Fibroblast of gingiva (primary cell): ENCODE measurements at regions not wholly inside any gene's neighbourhood (a gene's known extent, or its start where the extent isn't known, plus 50 kb on each side); places are given as distances from the start of the nearest gene placed in this dataset.
"Not testable (repeated sequence)": the region's sequence is repeated elsewhere in the genome, so short reads cannot be mapped to it uniquely, and the experiment has no call there.

ENCODE experiments used
- DNase-seq: peaks from one replicate; pipeline ENCODE4 v3.0.0-alpha.2; 2011; ENCODE audit warnings: low read depth

DNA sequence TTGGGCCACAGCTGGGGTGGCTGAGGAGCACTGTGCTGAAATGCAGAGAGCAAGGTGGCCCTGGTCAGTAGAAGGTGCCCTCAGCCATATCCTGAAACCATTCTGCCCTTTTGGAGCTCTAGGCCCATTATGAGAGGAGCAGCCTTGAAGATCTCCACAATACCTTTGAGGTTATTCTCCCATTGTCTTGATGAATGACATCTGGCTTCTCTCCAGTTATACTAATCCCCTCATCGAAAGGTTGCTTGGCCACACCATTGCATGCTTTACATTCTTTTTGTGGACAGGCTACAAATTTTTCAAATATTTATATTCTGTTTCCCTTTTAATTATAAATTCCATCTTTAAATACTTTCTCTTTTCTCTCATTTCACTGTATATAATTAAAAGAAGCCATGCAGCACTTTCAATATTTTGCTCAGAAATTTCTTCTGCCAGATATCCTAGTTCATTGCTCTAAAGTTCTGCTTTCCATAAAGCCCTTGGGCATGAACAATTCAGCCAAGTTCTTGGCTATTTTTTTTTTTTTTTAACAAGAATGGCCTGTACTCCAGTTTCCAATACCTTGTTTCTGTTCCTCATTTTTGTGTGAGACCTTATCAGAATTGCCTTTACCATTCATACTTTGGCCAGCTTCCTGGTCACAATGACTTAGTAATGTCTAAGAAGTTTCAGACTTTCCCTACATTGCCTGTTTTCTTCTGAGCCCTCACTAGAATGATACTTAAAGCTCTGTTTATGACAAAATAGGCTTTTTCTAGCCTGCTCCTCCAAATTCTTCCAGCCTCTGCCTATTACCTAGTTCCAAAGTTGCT, 138.9 kb upstream of the SGO1 start:
- DNase-seq, result no peak

DNA sequence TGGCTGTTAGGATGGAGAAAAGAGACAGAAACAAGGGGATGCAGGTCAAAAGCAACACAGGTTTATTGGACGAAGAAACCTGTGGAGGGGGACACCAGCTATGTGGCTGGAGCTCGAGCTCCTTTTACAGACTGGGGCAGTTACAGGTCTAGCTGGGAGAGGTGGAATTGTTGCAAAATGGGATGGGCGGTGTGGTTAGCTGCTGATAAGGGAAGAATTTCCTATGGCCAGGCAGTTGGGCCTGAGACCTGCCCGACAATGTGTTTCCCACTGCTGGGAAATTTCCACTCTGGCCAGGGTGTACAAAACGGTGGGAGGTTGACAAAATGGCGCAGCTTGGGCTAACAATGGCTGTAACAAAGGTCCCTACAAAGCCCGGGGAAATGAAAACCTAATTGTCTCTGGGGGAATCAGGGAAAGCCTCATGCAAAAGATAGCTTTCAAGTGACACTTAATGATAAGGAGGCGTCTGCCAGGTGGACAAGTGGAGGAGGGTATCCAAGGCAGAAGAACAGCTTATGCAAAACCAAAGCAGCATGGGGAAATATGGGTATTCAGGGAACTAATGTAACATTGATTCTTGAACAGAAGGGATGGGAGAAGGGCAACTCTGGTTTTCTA, 137.4 kb upstream of the SGO1 start:
- DNase-seq, result no peak

DNA sequence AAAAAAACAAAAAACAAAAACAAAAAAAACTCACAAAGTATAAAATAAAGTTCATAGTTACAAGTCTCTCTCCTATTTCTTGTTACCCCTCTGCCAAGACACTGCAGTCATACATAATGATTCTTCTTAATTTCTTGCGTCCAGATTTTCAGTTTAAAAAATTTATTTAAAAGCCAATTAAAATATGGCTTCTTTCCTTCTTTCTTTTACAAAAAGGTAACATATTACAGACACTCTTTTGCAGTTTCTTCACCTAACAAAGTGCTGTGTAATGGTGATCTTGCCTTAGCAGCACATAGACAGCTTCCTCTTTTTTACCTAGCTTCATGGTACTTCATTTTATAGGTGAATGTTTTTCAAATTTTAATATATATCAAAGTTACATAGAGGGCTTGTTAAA, 136.1 kb upstream of the SGO1 start:
- DNase-seq, result no peak

DNA sequence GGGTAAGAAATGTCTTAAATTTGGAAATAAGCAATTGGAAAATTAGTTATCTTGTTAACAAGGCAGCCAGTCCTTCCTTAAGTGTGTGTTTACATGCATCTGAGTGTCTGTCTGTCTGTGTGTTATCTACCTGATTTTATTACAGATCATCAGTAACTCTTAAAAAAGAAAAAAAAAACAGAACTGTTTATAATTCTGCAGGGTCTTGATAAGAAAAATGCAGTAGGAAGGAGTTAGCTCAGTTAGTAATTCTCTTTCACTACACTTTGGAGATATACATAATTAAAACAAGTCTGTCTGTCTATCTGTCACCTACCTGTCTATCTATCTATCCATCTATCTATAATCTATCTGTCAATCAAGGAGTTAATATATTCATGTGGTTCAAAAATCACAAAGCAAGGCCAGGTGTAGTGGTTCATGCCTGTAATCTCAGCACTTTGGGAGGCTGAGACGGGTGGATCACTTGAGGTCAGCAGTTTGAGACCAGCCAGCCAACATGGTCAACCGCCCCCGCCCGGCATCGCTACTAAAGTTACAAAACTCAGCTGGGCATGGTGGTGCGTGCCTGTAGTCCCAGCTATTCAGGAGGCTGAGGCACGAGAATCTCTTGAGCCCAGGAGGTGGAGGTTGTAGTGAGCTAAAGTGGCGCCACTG, 135.5 kb upstream of the SGO1 start:
- DNase-seq, result no peak

DNA sequence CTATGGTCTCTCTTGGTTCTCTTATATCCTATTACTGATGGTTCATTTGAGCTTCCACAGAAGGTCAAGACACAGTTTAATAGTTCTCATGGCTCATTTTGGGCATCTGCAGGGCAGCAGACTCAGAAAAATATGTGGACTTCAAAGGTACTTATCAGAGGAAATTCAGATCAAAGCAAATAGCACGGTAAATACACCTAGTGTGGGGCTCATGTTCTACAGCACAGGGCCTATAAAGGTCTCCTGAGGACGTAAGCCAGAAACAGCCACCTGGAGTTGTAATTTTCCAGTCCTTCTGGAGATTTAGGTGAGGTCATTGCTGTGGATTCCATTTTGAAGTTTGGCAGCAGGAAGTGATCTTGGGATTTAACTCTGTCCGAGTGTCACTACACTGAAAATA, 134.5 kb upstream of the SGO1 start:
- no peak for DNase-seq

DNA sequence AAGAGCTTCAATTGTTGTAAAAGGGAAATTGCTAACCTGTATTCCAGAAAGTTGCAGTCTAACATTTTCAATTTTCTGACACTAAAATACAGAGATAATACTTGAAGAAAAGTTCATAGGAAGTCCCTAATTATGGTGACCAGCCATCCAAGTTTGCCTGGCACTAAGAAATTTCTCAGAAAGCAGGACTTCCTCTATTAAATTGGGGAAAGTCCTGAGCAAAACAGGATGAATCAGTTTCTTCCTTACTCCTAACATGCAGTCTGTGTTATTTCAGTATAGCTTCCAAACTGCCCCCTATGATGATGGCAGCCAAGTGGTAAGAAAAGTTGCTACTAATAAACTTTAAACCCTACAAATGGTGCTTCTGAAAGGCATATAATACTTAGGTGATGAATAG, 133.5 kb upstream of the SGO1 start:
- DNase-seq, result no peak

DNA sequence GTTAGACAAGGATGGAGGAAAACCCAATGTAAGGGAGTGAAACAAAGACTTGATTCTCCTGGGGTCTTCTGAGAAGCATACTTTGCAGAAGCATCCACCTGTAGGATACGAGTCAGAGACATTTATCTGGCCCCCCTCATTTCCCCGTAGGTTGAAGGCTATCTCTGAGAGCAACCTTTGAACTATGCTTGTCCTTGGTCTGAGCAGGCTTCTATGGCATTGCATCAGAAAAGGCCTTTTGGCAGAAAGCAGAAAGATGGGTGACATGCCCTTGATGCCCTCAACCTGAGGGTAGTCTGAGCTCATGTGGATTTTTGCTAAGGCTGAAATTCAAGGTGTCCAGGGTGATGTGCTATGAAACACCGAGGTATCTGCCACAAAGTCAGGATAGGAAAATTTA, 131.6 kb upstream of the SGO1 start:
- no peak for DNase-seq

DNA sequence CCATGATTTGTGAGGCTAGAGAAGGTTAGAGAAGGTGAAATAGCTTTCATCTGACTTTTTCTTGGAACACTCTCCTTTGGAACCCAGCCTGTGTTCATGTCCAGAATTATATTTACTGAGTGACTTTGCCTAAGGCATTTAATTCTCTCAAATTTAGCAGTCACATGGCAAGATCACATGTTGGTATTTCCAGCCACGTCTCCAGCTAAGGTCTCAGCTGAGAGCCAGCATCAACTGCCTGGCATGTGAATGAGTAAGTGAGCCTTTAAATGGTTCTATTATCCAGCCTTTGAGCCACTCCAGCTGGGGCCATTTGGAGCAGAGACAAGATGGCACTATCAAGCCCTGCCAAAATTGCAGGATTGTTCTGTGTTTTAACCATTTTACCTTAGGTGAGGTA, 130.2 kb upstream of the SGO1 start:
- no peak for DNase-seq

DNA sequence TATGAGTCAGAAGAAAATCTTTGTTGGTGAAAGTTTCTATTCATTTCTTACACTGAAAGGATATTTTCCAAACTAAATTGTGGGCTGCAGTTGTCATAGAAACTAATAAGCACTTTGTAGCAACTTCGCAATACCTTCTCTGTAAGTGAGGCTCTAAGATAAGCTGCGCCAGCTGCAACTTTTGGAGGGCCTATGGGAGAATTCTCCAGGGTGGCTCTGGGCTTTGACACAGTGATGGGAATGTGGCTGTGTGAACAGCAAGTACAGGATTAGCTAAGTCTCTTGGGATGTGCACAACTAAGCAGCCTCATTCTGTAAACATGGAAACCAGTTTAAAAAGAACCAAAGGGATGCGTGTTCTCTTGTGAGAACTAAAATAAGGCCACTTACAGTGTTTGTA, 124.6 kb upstream of the SGO1 start:
- no peak for DNase-seq

DNA sequence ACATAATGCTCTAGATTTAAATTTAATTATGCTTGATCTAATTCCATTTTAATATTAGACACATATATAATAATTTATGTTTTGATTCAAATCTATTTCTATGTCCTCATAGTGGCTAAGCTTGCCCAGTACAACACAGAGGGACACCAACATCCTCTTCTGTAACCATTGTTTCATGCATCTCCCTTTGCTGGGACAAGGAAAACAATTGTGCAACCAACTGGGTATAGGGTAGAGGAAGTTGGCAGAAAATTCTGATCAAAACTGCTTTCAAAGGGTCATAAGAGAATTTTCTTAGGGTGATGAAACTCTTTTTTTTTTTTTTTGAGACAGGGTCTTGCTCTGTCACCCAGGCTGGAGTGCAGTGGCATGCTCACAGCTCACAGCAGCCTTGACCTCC, 121.4 kb upstream of the SGO1 start:
- no peak for DNase-seq

DNA sequence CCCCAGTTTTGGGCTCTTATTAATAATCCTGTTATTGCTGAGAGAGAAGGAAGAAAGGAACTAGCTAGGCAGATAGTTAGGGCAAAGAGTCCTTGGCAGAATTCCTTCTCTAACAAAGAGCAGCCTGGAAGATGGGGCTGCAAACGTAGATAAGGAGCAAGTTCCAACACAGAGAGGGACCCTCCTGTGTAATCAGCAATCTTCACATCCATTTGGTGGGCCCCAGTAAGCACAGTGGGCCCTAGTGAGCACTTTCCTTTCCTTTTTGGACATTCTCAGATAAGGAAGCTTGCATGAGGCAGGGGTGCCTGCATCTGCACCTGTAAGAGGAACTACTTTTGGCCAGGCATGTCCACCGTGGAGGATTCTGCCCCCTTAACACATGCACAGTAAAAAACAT, 119.6 kb upstream of the SGO1 start:
- no peak for DNase-seq

GRCh38 chr3:20302766-20303165, 116.8 kb upstream of the SGO1 start:
- no peak for DNase-seq

- no peak for DNase-seq
Measured at GRCh38 chr3:20288050-20288449, 102.0 kb upstream of the SGO1 start.

GRCh38 chr3:20280257-20280656, 94.3 kb upstream of the SGO1 start:
- DNase-seq, result no peak

- not testable (repeated sequence) for DNase-seq
Measured at GRCh38 chr3:20265977-20266376, 80.0 kb upstream of the SGO1 start.

DNA sequence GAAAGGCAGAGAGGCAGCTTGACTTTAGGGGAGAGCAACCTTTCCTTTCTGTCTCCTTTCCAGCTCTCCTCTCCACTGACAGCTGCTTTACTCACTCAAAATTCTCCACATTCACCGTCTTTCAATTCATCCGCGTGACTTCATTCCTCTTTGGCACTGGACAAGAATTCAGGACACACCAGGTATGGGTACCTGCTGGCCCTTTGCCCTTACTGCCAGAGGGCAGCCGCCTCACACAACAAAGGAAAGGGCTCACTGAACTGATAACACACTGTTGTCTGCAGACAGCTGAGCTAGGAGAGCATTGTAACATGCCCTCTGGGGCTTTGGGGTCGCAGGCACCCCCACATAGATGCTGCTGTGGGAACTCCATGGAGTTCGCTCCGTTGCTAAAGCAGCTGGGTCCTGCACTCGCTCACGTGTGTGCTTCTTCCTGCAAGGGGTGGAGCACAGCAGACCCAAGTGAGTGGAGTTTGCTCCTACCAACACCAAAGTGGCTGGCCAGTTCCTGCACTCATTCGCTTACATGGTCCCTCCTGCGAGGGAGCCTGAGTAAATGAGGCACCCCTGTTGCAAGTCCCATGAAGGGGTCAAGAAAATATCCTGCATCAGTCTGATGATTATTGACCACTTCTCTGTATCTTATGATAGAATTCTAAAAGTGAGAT, 79.0 kb upstream of the SGO1 start:
- no peak for DNase-seq

DNA sequence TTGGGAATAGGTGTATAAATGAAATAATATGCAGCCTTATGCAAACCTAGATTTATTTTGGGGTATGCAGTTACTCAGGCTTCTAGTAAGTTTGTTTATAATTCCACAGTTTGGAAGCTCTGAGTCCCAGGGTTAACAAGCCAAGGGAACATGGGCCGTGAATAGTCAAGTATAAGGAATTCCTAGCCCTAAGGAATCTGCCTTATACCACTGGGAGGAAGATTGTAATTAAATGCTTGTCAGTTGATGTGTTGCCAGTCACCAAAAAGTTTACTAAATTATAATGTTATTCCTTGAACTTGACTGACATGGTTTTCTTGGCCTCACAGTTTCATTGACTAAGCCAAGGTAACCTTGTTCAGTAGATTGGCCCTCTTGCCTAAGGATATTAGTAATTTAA, 72.4 kb upstream of the SGO1 start:
- DNase-seq, result no peak

- no peak for DNase-seq
Measured at GRCh38 chr3:20256144-20256543, 70.1 kb upstream of the SGO1 start.

- DNase-seq, result no peak
Measured at GRCh38 chr3:20254268-20255117, 68.5 kb upstream of the SGO1 start.

- DNase-seq, result no peak
Measured at GRCh38 chr3:20250786-20251185, 64.8 kb upstream of the SGO1 start.

- no peak for DNase-seq
Measured at GRCh38 chr3:20250314-20250713, 64.3 kb upstream of the SGO1 start.

DNA sequence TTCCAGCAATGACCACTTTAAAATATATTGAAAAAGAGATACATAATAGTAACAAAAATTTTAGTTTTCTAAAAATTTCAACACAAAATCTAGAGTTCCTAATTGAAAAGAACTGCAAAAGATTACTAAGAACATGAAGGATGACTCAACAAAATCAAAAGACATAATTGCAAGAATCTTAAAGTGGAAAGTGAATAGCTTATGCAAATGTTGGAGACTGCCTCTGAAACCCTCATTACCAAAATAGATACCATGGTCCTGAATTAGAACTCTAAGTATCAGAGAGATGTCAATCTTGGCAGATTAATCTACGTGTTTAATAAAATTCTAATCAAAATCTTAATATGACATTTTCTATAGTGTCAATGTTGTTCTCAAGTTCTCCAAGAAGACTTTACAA, 60.7 kb upstream of the SGO1 start:
- DNase-seq, result no peak
